ENCODE measurements at regions not wholly inside any gene's neighbourhood (a gene's known extent, or its start where the extent isn't known, plus 50 kb on each side); places are given as distances from the start of the nearest gene placed in this dataset.

GRCh38 chr10:32111585-32111984, 55.4 kb upstream of the KIF5B start:
- no peaks in the 10 kb centered on the region for H3F3A ChIP-seq (ENCODE audit: insufficient read depth, low read length)
- H3K9ac ChIP-seq (ENCODE audit: low read length), result no peak overlapping the region
- no peaks in the 10 kb centered on the region; the same call in 1 of the 2 replicates for H3K27me3 ChIP-seq (ENCODE audit: insufficient read depth, low read length)
- no peak overlapping the region for H3K27ac ChIP-seq (ENCODE audit: low read depth, low read length, poor library complexity, severe bottlenecking)
- no peaks in the 10 kb centered on the region for H3K4me1 ChIP-seq (ENCODE audit: insufficient read depth, low read length, severe bottlenecking)
- H3K9me2 ChIP-seq (ENCODE audit: low read depth, low read length), result no peaks in the 10 kb centered on the region
- H2AFZ ChIP-seq (ENCODE audit: low read length), result no peak overlapping the region
- no peaks in the 10 kb centered on the region for H4K20me1 ChIP-seq (ENCODE audit: insufficient read depth, low read length)
- no peak overlapping the region for H3K4me2 ChIP-seq (ENCODE audit: low read length)
- H3K4me3 ChIP-seq (ENCODE audit: low read depth, low read length, poor library complexity, severe bottlenecking), result no peak overlapping the region
- H3K36me3 ChIP-seq (ENCODE audit: insufficient read depth, low read length), result no peaks in the 10 kb centered on the region
- H3K9me3 ChIP-seq (ENCODE audit: low read length), result no peaks in the 10 kb centered on the region
- no peak for TF ChIP-seq EZH2 (IDR thresholded peaks at IDR 0.05; ENCODE audit: borderline replicate concordance, low read length)
- TF ChIP-seq, protein P1, sequence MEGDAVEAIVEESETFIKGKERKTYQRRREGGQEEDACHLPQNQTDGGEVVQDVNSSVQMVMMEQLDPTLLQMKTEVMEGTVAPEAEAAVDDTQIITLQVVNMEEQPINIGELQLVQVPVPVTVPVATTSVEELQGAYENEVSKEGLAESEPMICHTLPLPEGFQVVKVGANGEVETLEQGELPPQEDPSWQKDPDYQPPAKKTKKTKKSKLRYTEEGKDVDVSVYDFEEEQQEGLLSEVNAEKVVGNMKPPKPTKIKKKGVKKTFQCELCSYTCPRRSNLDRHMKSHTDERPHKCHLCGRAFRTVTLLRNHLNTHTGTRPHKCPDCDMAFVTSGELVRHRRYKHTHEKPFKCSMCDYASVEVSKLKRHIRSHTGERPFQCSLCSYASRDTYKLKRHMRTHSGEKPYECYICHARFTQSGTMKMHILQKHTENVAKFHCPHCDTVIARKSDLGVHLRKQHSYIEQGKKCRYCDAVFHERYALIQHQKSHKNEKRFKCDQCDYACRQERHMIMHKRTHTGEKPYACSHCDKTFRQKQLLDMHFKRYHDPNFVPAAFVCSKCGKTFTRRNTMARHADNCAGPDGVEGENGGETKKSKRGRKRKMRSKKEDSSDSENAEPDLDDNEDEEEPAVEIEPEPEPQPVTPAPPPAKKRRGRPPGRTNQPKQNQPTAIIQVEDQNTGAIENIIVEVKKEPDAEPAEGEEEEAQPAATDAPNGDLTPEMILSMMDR (IDR thresholded peaks at IDR 0.05; ENCODE audit: low read length), result no peak
- no peaks in the 10 kb centered on the region for H3K79me2 ChIP-seq (ENCODE audit: insufficient read depth, low read length)

DNA sequence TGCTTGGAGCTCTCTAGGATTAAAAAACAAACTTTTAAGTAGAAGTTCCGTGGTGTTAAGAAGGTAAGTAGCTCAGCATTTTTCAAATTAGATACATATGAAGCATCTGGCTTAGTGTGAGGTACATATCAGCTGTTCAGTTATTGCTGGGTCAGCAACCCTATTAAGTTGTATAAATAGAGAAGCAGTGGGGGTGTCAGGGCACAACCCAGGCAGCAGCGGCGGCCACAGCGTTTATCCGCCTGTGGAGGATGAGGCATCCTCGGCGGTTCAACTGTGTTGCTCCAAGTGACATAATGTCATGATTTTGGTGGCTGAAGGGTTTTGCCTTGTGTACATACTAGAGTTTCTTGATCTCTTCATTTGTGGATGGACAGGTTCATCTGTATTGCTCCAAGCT, 54.6 kb upstream of the KIF5B start:
- Histone ChIP-seq H3K27me3 (ENCODE audit: insufficient read depth, low read length) (no peaks in the 10 kb centered on the region; the same call in 1 of the 2 replicates), H3K4me2 (ENCODE audit: low read length) (no peak overlapping the region), H3K9me2 (ENCODE audit: low read depth, low read length) (no peaks in the 10 kb centered on the region), H3K9me3 (ENCODE audit: low read length) (no peaks in the 10 kb centered on the region), H3K27ac (ENCODE audit: low read depth, low read length, poor library complexity, severe bottlenecking) (no peak overlapping the region), H3K36me3 (ENCODE audit: insufficient read depth, low read length) (no peaks in the 10 kb centered on the region), H3K4me1 (ENCODE audit: insufficient read depth, low read length, severe bottlenecking) (no peaks in the 10 kb centered on the region), H3K9ac (ENCODE audit: low read length) (no peak overlapping the region), H4K20me1 (ENCODE audit: insufficient read depth, low read length) (no peaks in the 10 kb centered on the region), H3K4me3 (ENCODE audit: low read depth, low read length, poor library complexity, severe bottlenecking) (no peak overlapping the region), H3F3A (ENCODE audit: insufficient read depth, low read length) (no peaks in the 10 kb centered on the region), H2AFZ (ENCODE audit: low read length) (no peak overlapping the region), H3K79me2 (ENCODE audit: insufficient read depth, low read length) (no peaks in the 10 kb centered on the region)
- TF ChIP-seq, protein P1 (IDR thresholded peaks at IDR 0.05; ENCODE audit: low read length), result no peak
- TF ChIP-seq EZH2 (IDR thresholded peaks at IDR 0.05; ENCODE audit: borderline replicate concordance, low read length), result no peak

- Histone ChIP-seq H3K27ac (ENCODE audit: low read depth, low read length, poor library complexity, severe bottlenecking) (no peak overlapping the region), H4K20me1 (ENCODE audit: insufficient read depth, low read length) (no peaks in the 10 kb centered on the region), H3K36me3 (ENCODE audit: insufficient read depth, low read length) (no peaks in the 10 kb centered on the region), H3K9ac (ENCODE audit: low read length) (no peak overlapping the region), H3K9me3 (ENCODE audit: low read length) (no peaks in the 10 kb centered on the region), H3K9me2 (ENCODE audit: low read depth, low read length) (no peaks in the 10 kb centered on the region), H3F3A (ENCODE audit: insufficient read depth, low read length) (no peaks in the 10 kb centered on the region), H3K4me2 (ENCODE audit: low read length) (no peak overlapping the region), H3K79me2 (ENCODE audit: insufficient read depth, low read length) (no peaks in the 10 kb centered on the region), H3K4me3 (ENCODE audit: low read depth, low read length, poor library complexity, severe bottlenecking) (no peak overlapping the region), H3K4me1 (ENCODE audit: insufficient read depth, low read length, severe bottlenecking) (no peaks in the 10 kb centered on the region), H3K27me3 (ENCODE audit: insufficient read depth, low read length) (no peaks in the 10 kb centered on the region; the same call in 1 of the 2 replicates), H2AFZ (ENCODE audit: low read length) (no peak overlapping the region)
- TF ChIP-seq, protein P1 (IDR thresholded peaks at IDR 0.05; ENCODE audit: low read length), result no peak
- TF ChIP-seq EZH2 (IDR thresholded peaks at IDR 0.05; ENCODE audit: borderline replicate concordance, low read length), result no peak
Observed at GRCh38 chr10:32109603-32110002, 53.4 kb upstream of the KIF5B start.

Measured in OCI-LY1 (cell line).